GM23338 (cell line): ENCODE measurements at regions not wholly inside any gene's neighbourhood (a gene's known extent, or its start where the extent isn't known, plus 50 kb on each side); places are given as distances from the start of the nearest gene placed in this dataset.

Experiments used
- ATAC-seq: fragments of 200-7000 bp; cut with Tn5 transposase; 3 replicates; pipeline ENCODE4 v1.9.1; 2020
- DNase-seq: peaks from one replicate; pipeline ENCODE4 v3.0.0-alpha.2; 2015; ENCODE audit warnings: low spot score
- H2AFZ ChIP-seq: fragments of 200-600 bp; sonication (generic); 2 replicates; pipeline ENCODE4 v1.8.0; 2016; ENCODE audit warnings: antibody characterized with exemption, mild to moderate bottlenecking, moderate library complexity
- H3F3A ChIP-seq: fragments of 200-600 bp; sonication (generic); replicated peaks from 2 replicates; pipeline ENCODE4 v1.8.0; 2017; ENCODE audit warnings: antibody characterized with exemption, mixed run types, low read depth
- H3K27ac ChIP-seq: fragments of 200-600 bp; sonication (generic); 2 replicates; pipeline ENCODE4 v1.6.1; 2016; ENCODE audit warnings: low read depth
- H3K27me3 ChIP-seq: fragments of 200-600 bp; sonication (generic); 2 replicates; pipeline ENCODE4 v1.8.0; 2016; ENCODE audit warnings: mild to moderate bottlenecking, mixed run types, moderate library complexity; ENCODE audit not compliant: insufficient read depth
- H3K36me3 ChIP-seq: fragments of 200-600 bp; sonication (generic); 2 replicates; pipeline ENCODE4 v1.8.0; 2016; ENCODE audit warnings: mild to moderate bottlenecking; ENCODE audit not compliant: insufficient read depth
- H3K4me1 ChIP-seq: fragments of 200-600 bp; sonication (generic); 2 replicates; pipeline ENCODE4 v1.8.0; 2016; ENCODE audit warnings: mild to moderate bottlenecking, moderate library complexity; ENCODE audit not compliant: insufficient read depth
- H3K4me2 ChIP-seq: fragments of 200-600 bp; sonication (generic); 2 replicates; pipeline ENCODE4 v1.7.1; 2017; ENCODE audit warnings: mixed run types
- H3K4me3 ChIP-seq: fragments of 200-600 bp; sonication (generic); 2 replicates; pipeline ENCODE4 v1.6.1; 2016; ENCODE audit warnings: mixed run types
- H3K79me2 ChIP-seq: fragments of 200-600 bp; sonication (generic); replicated peaks from 2 replicates; pipeline ENCODE4 v1.8.0; 2017; ENCODE audit warnings: mild to moderate bottlenecking; ENCODE audit not compliant: insufficient read depth
- H3K9me2 ChIP-seq: fragments of 200-600 bp; sonication (generic); 2 replicates; pipeline ENCODE4 v1.8.0; 2017; ENCODE audit not compliant: insufficient read depth
- H4K20me1 ChIP-seq: fragments of 200-600 bp; sonication (generic); replicated peaks from 2 replicates; pipeline ENCODE4 v1.8.0; 2017; ENCODE audit warnings: mild to moderate bottlenecking; ENCODE audit not compliant: insufficient read depth
- H3K27ac Mint-ChIP-seq: 2 replicates; pipeline ENCODE4 v1.8.0; 2020; ENCODE audit warnings: inconsistent platforms, mild to moderate bottlenecking, moderate library complexity, mixed read lengths
- H3K27me3 Mint-ChIP-seq: 3 replicates; pipeline ENCODE4 v1.8.0; 2022; ENCODE audit warnings: low read depth, mild to moderate bottlenecking, moderate library complexity, mixed read lengths, inconsistent platforms; ENCODE audit not compliant: insufficient read depth, poor library complexity
- H3K36me3 Mint-ChIP-seq: 3 replicates; pipeline ENCODE4 v1.8.0; 2021; ENCODE audit warnings: low read depth, mild to moderate bottlenecking, inconsistent platforms, moderate library complexity, mixed read lengths
- H3K4me1 Mint-ChIP-seq: 3 replicates; pipeline ENCODE4 v1.8.0; 2020; ENCODE audit warnings: mild to moderate bottlenecking, inconsistent platforms, mixed read lengths
- H3K4me3 Mint-ChIP-seq: 3 replicates; pipeline ENCODE4 v1.8.0; 2021; ENCODE audit warnings: moderate library complexity, mild to moderate bottlenecking, inconsistent platforms, mixed read lengths
- H3K9me3 Mint-ChIP-seq: 3 replicates; pipeline ENCODE4 v1.8.0; 2020; ENCODE audit warnings: moderate library complexity, mild to moderate bottlenecking, inconsistent platforms, mixed read lengths
- CREB1 ChIP-seq: fragments of 250-450 bp; sonication (Bioruptor Pico); IDR thresholded peaks from 2 replicates; pipeline ENCODE4 v1.5.0; 2020; ENCODE audit warnings: low read depth, mild to moderate bottlenecking, moderate library complexity
- CTCF ChIP-seq, 2 experiments: fragments of 200-600 bp in 1 of 2; sonication (generic) in 1 of 2; conservative IDR thresholded peaks; 2 replicates each; pipeline versions ENCODE4 v1.5.1 to v1.6.1; 2016 to 2017; ENCODE audit warnings: antibody characterized with exemption in 2 of 2, low read depth in 2 of 2, mild to moderate bottlenecking in 2 of 2, moderate library complexity in 1 of 2
- ETS1 ChIP-seq: IDR thresholded peaks from 2 replicates; pipeline ENCODE4 v1.6.1; 2016; ENCODE audit warnings: antibody characterized with exemption
- EZH2 ChIP-seq: fragments of 200-600 bp; sonication (generic); IDR thresholded peaks from one replicate; pipeline ENCODE4 v1.8.0; 2017; ENCODE audit warnings: antibody characterized with exemption, mild to moderate bottlenecking, low read depth; ENCODE audit not compliant: unreplicated experiment
- EZH2phosphoT487 ChIP-seq: fragments of 200-600 bp; sonication (generic); IDR thresholded peaks from one replicate; pipeline ENCODE4 v1.8.1; 2018; ENCODE audit warnings: antibody characterized with exemption; ENCODE audit not compliant: unreplicated experiment
- JUNB ChIP-seq: IDR thresholded peaks from one replicate; pipeline ENCODE4 v1.6.1; 2016; ENCODE audit warnings: antibody characterized with exemption; ENCODE audit not compliant: unreplicated experiment
- NANOG ChIP-seq: IDR thresholded peaks from 2 replicates; pipeline ENCODE4 v1.6.1; 2016; ENCODE audit warnings: antibody characterized with exemption, borderline replicate concordance
- POLR2AphosphoS5 ChIP-seq: IDR thresholded peaks from 2 replicates; pipeline ENCODE4 v1.6.1; 2016; ENCODE audit warnings: antibody characterized with exemption, low read depth
- REST ChIP-seq: IDR thresholded peaks from one replicate; pipeline ENCODE4 v1.6.1; 2018; ENCODE audit warnings: antibody characterized with exemption; ENCODE audit not compliant: unreplicated experiment
- STAT1 ChIP-seq: IDR thresholded peaks from one replicate; pipeline ENCODE4 v1.6.1; 2016; ENCODE audit warnings: antibody characterized with exemption; ENCODE audit not compliant: unreplicated experiment
- ZNF114 ChIP-seq: fragments of 250-450 bp; sonication (Bioruptor Pico); IDR thresholded peaks from 2 replicates; pipeline ENCODE4 v1.5.0; 2020; ENCODE audit warnings: mild to moderate bottlenecking, moderate library complexity
- ZNF331 ChIP-seq: fragments of 250-450 bp; sonication (Bioruptor Pico); IDR thresholded peaks from 2 replicates; pipeline ENCODE4 v1.5.0; 2020; ENCODE audit warnings: low read depth, mild to moderate bottlenecking, moderate library complexity
- ZNF462 ChIP-seq: fragments of 250-450 bp; sonication (Bioruptor Pico); IDR thresholded peaks from 2 replicates; pipeline ENCODE4 v1.5.0; 2020; ENCODE audit warnings: mild to moderate bottlenecking, moderate library complexity

DNA sequence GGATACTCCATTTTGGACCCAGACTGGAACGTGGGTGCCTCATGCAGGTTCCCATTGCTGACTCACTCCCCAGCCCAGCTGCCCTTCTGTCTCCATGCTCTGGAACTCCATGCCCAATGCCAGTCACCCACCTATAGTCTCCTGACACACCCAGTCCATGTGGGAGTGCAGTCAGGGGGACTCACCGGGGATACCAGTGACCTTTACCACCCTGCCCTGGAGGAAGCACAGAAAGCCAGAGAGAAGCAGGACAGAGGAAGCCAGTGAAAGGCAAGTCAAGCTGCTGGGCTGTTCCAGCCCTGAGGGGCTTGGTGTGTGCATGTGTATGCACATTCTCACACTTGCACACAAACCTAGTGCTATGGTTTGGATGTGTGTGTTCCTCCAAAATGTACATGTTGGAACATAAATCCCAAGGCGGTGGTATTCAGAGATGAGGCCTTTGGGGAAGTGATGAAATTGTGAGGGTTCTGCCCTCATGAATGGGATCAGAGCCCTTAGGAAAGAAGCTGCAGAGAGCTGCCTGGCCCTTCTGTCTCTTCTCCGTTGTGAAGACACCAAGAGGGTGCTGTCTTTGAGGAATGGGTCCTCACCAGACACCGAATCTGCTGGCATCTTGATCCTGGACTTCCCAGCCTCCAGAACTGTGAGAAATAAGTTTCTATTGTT is 121.4 kb upstream of the MAFB start:
- ATAC-seq (no peak), DNase-seq (no peak)
- H3K36me3 ChIP-seq: no peaks in the 10 kb centered on the region
- no peaks in the 10 kb centered on the region for H3F3A ChIP-seq
- no peak overlapping the region for H3K4me3 Mint-ChIP-seq
- no peak overlapping the region for H2AFZ ChIP-seq
- peaks cover 3% of the 10 kb centered on the region for H3K27me3 Mint-ChIP-seq
- H3K27ac ChIP-seq: no peak overlapping the region
- TF ChIP-seq CREB1 (CRISPR knock-in tag) (no peak), ZNF331 (CRISPR knock-in tag) (no peak), NANOG (no peak), EZH2 (no peak), ETS1 (no peak), CTCF (conservative IDR thresholded peaks at IDR 0.05; ENCODE audit: low read depth in 2 of 2) (no peak), ZNF462 (CRISPR knock-in tag) (no peak), ZNF114 (no peak), STAT1 (no peak), EZH2phosphoT487 (no peak), JUNB (no peak), REST (no peak), POLR2AphosphoS5 (no peak)
- no peak overlapping the region for H3K27ac Mint-ChIP-seq
- H3K4me3 ChIP-seq: no peak overlapping the region
- no peaks in the 10 kb centered on the region for H3K9me3 Mint-ChIP-seq
- no peaks in the 10 kb centered on the region for H4K20me1 ChIP-seq
- no peaks in the 10 kb centered on the region for H3K27me3 ChIP-seq
- no peaks in the 10 kb centered on the region for H3K4me1 ChIP-seq
- no peaks in the 10 kb centered on the region for H3K4me1 Mint-ChIP-seq
- H3K9me2 ChIP-seq: no peaks in the 10 kb centered on the region
- no peak overlapping the region for H3K4me2 ChIP-seq
- H3K79me2 ChIP-seq: no peaks in the 10 kb centered on the region
- H3K36me3 Mint-ChIP-seq: no peaks in the 10 kb centered on the region
